ENCODE measurements at regions not wholly inside any gene's neighbourhood (a gene's known extent, or its start where the extent isn't known, plus 50 kb on each side); places are given as distances from the start of the nearest gene placed in this dataset.

DNA sequence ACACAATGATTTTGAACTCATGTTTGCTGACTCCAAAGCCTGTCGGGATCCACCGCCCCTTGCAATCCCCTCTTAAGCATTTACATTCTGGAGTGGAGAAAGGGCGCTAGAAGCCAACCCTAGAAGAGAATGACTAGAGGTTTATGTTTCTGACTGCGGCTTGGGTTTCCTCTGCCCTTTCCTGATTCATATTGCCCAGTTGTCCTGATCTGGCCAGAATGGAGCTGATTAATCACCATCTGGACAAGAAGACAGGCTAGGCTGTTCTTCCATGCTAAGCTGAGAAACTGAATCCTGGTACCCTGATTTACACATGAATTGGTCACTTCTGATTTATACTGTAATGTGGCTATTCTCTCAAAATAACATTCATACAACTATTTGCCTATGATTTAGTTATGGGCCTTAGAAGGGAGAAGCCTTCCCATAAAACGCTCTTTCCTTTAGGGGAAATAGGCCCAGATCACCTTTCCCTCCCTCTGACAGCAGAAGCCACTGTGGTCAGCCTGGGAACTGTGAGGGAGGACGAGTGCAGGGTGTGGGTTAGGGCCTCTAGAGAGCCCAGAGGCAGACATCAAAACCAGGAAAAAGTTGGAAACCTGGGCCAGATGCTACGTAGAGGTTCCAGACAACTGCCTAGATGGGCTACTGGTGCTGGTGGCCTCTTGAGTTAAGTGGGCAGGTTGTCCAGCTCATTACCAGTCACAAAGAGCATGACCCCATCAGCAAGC lies 199.2 kb upstream of the PRDM1 start:
- TF ChIP-seq, protein P1, sequence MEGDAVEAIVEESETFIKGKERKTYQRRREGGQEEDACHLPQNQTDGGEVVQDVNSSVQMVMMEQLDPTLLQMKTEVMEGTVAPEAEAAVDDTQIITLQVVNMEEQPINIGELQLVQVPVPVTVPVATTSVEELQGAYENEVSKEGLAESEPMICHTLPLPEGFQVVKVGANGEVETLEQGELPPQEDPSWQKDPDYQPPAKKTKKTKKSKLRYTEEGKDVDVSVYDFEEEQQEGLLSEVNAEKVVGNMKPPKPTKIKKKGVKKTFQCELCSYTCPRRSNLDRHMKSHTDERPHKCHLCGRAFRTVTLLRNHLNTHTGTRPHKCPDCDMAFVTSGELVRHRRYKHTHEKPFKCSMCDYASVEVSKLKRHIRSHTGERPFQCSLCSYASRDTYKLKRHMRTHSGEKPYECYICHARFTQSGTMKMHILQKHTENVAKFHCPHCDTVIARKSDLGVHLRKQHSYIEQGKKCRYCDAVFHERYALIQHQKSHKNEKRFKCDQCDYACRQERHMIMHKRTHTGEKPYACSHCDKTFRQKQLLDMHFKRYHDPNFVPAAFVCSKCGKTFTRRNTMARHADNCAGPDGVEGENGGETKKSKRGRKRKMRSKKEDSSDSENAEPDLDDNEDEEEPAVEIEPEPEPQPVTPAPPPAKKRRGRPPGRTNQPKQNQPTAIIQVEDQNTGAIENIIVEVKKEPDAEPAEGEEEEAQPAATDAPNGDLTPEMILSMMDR (IDR thresholded peaks at IDR 0.05): no peak
- no peak for TF ChIP-seq POLR2A (IDR thresholded peaks at IDR 0.05)
- peaks cover 0 to 7% of the 10 kb centered on the region in 2 donors for H3K4me1 ChIP-seq

DNA sequence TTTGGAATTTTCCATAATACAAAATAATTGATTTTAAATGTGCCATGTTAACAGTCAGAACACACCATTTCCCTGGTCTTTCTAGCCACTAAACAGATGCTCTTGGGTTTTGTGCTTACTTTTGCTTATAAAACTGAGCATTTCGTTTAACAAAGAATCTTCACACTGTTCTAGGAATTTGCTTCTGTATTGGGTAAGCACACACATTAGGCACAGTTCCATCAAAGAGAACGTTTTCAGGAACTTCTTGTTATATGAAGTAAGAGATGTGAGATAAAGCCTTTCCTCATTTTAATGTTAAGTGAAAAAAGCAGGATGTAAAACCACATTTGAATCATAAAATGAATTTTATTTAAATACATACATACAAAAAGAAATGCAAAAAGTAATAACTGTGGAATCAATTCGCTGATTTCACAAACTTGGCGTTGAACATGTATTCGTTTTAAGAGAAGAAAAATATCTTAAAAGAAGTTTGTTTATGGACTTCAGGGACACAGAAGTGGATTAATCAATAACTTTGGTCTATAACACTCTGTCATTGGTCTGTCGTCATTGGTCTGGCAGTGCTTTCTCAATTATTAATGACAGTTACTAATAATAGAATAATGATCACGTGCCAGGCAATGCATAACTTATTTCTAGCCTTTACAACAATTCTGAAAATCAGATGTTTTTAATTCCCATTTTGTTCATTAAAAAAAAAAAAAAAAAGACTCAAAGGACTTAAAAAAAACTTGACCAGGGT lies 199.9 kb upstream of the PRDM1 start:
- 71 to 78% methylated on average over 7 of the region's 7 CpGs for WGBS, 2 donors
- no peak for TF ChIP-seq POLR2A (IDR thresholded peaks at IDR 0.05)
- TF ChIP-seq, protein P1 (IDR thresholded peaks at IDR 0.05): no peak
- Histone ChIP-seq H3K27ac (no peak overlapping the region), H3K27me3 (no peaks in the 10 kb centered on the region), H3K4me3 (replicated peaks in 1 of 3) (no peak overlapping the region), H3K9me3 (no peaks in the 10 kb centered on the region), H3K36me3 (no peaks in the 10 kb centered on the region), H3K4me1 (peaks cover 0 to 7% of the 10 kb centered on the region in 2 donors)
- intact Hi-C loops (cut with DNase I): no loop called here
- no peak for DNase-seq

More for the DNA sequence above, 199.2 kb upstream of the PRDM1 start:
- Histone ChIP-seq H3K4me3 (replicated peaks in 1 of 3) (no peak overlapping the region), H3K36me3 (no peaks in the 10 kb centered on the region), H3K27me3 (no peaks in the 10 kb centered on the region), H3K27ac (no peak overlapping the region), H3K9me3 (no peaks in the 10 kb centered on the region)
- no peak for DNase-seq
- intact Hi-C loops (cut with DNase I): no loop called here
- WGBS, 2 donors: 92% methylated on average over 7 of the region's 7 CpGs

DNA sequence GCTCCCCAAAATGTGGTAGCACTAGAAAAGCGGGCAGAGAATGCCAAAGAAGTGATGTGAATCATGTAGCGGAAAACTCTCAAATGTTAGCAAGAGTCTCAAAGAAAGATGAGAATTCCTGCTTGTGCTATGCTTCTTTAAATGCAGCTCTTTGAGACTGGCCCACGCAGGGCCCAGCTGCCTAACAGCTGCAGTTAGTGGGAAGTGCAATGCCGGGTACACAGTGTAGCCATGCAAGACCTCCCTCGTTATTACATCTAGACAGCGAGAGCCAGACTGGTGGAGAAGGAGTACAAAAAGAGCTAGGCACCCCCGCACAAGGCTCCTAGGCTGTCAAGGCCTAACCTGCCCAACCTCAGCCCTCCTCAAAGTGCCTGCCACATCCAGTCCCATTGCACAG lies 201.7 kb upstream of the PRDM1 start:
- DNase-seq: no peak
- Histone ChIP-seq H3K4me1 (peaks cover 0 to 7% of the 10 kb centered on the region in 2 donors), H3K27ac (no peak overlapping the region), H3K9me3 (no peaks in the 10 kb centered on the region), H3K4me3 (replicated peaks in 1 of 3) (no peak overlapping the region), H3K36me3 (no peaks in the 10 kb centered on the region), H3K27me3 (no peaks in the 10 kb centered on the region)
- WGBS, 2 donors: 80 to 93% methylated on average over 4 to 7 of the region's 7 CpGs
- TF ChIP-seq, protein P1 (IDR thresholded peaks at IDR 0.05): no peak
- TF ChIP-seq POLR2A (IDR thresholded peaks at IDR 0.05): no peak
- intact Hi-C loops (cut with DNase I): no loop called here

DNA sequence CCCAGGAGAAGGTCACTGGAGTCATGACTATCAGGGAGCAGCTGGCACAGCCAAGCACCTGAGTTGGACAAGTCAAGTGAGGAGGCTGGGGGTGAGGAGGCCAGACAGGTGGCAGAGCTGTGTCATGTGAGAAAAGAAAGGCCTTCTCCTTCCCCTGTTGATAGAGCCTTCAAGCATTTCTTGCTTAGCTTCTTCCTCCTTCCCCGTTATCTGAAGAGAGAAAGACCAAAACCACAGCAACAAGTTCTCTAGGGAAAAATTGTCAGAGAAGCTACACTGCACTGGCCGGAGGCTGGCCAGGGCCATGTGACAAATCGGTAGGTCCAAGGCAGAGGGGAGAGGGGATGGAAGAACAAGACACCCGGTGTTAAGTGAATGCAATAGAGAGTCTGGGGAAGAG lies 202.1 kb upstream of the PRDM1 start:
- WGBS, 2 donors: 78 to 87% methylated on average over 4 of the region's 4 CpGs
- Histone ChIP-seq H3K36me3 (no peaks in the 10 kb centered on the region), H3K4me1 (peaks cover 0 to 7% of the 10 kb centered on the region in 2 donors), H3K27ac (no peak overlapping the region), H3K4me3 (replicated peaks in 1 of 3) (no peak overlapping the region), H3K9me3 (no peaks in the 10 kb centered on the region), H3K27me3 (no peaks in the 10 kb centered on the region)
- TF ChIP-seq POLR2A (IDR thresholded peaks at IDR 0.05): no peak
- TF ChIP-seq, protein P1 (IDR thresholded peaks at IDR 0.05): no peak
- DNase-seq: no peak
- intact Hi-C loops (cut with DNase I): no loop called here

DNA sequence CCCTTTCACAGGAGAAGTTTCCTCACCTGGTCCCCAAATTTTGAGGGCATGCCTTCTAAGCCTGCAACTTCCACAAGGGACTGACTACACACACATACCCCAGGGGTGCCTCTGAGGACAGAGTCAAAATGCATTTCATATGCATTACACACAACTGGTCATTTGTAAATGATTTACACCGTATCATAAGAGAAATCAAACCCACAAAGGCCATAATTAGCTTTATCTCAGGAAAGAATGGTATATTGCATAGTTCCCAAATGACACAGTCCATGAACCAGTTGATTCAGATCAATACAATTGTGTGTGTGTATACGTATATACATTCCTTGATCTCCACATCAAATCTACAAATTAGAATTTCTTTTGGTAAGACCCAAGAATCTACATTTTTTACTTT lies 203.3 kb upstream of the PRDM1 start:
- no peaks in the 10 kb centered on the region for H3K9me3 ChIP-seq
- H3K4me1 ChIP-seq: peaks cover 0 to 7% of the 10 kb centered on the region in 2 donors
- TF ChIP-seq, protein P1 (IDR thresholded peaks at IDR 0.05): no peak
- TF ChIP-seq POLR2A (IDR thresholded peaks at IDR 0.05): no peak
- H3K4me3 ChIP-seq (replicated peaks in 1 of 3): no peak overlapping the region
- H3K36me3 ChIP-seq: no peaks in the 10 kb centered on the region
- no peaks in the 10 kb centered on the region for H3K27me3 ChIP-seq
- intact Hi-C loops (cut with DNase I): no loop called here
- H3K27ac ChIP-seq: no peak overlapping the region
- WGBS, 2 donors: 94 to 95% methylated on average over 2 of the region's 2 CpGs
- no peak for DNase-seq

All from thyroid gland (tissue), 4 donors.